GM18517 (cell line): ENCODE measurements at regions not wholly inside any gene's neighbourhood (a gene's known extent, or its start where the extent isn't known, plus 50 kb on each side); places are given as distances from the start of the nearest gene placed in this dataset.
"Not testable (repeated sequence)": the region's sequence is repeated elsewhere in the genome, so short reads cannot be mapped to it uniquely, and the experiment has no call there.

ENCODE experiments used
- ATAC-seq: cut with Tn5 transposase; IDR thresholded peaks from one replicate; pipeline ENCODE4 v1.9.1; 2021; ENCODE audit warnings: mild to moderate bottlenecking, moderate library complexity; ENCODE audit not compliant: unreplicated experiment

GRCh38 chr7:52782348-52782747 lies 253.1 kb upstream of the POM121L12 start:
- ATAC-seq, result no peak

GRCh38 chr7:52781250-52781649 lies 254.2 kb upstream of the POM121L12 start:
- ATAC-seq, result no peak

- ATAC-seq, result no peak
These were observed 256.4 kb upstream of the POM121L12 start for GRCh38 chr7:52779004-52779403.

GRCh38 chr7:52777051-52777822 lies 258.2 kb upstream of the POM121L12 start:
- no peak for ATAC-seq

- no peak for ATAC-seq
These were observed 259.6 kb upstream of the POM121L12 start for GRCh38 chr7:52775876-52776275.

- ATAC-seq, result no peak
These were observed 264.3 kb upstream of the POM121L12 start for GRCh38 chr7:52771177-52771576.

- ATAC-seq, result no peak
These were observed 270.8 kb upstream of the POM121L12 start for GRCh38 chr7:52764492-52765169.

GRCh38 chr7:52758356-52758755 lies 277.1 kb upstream of the POM121L12 start:
- no peak for ATAC-seq

- ATAC-seq, result no peak
These were observed 281.6 kb upstream of the POM121L12 start for GRCh38 chr7:52753855-52754254.

- ATAC-seq, result no peak
These were observed 282.5 kb upstream of the POM121L12 start for GRCh38 chr7:52752891-52753290.

GRCh38 chr7:52749880-52750279 lies 285.6 kb upstream of the POM121L12 start:
- ATAC-seq, result no peak

- no peak for ATAC-seq
These were observed 287.6 kb upstream of the POM121L12 start for GRCh38 chr7:52747817-52748216.

- ATAC-seq, result no peak
These were observed 293.7 kb upstream of the POM121L12 start for GRCh38 chr7:52741670-52742290.

GRCh38 chr7:52735656-52736055 lies 299.8 kb upstream of the POM121L12 start:
- no peak for ATAC-seq

GRCh38 chr7:52728683-52729082 lies 306.8 kb upstream of the POM121L12 start:
- not testable (repeated sequence) for ATAC-seq

GRCh38 chr7:52727632-52728031 lies 307.8 kb upstream of the POM121L12 start:
- no peak for ATAC-seq

GRCh38 chr7:52726986-52727385 lies 308.4 kb upstream of the POM121L12 start:
- ATAC-seq, result no peak

- no peak for ATAC-seq
These were observed 308.9 kb upstream of the POM121L12 start for GRCh38 chr7:52726493-52726892.

GRCh38 chr7:52723606-52724005 lies 311.8 kb upstream of the POM121L12 start:
- no peak for ATAC-seq

- ATAC-seq, result no peak
These were observed 314.6 kb upstream of the POM121L12 start for GRCh38 chr7:52720856-52721255.

GRCh38 chr7:52719677-52720076 lies 315.8 kb upstream of the POM121L12 start:
- ATAC-seq, result no peak

- no peak for ATAC-seq
These were observed 319.7 kb upstream of the POM121L12 start for GRCh38 chr7:52715701-52716100.
